H9 (cell line): ENCODE measurements at regions not wholly inside any gene's neighbourhood (a gene's known extent, or its start where the extent isn't known, plus 50 kb on each side); places are given as distances from the start of the nearest gene placed in this dataset.

Experiments
- DNase-seq: peaks from one replicate; pipeline ENCODE4 v3.0.0-alpha.2; 2017
- H2AFZ ChIP-seq: one replicate; pipeline ENCODE4 v1.6.1; 2013; ENCODE audit warnings: mild to moderate bottlenecking, low read length, control low read depth, moderate library complexity
- H2AK5ac ChIP-seq: 2 replicates; pipeline ENCODE4 v1.6.1; 2013; ENCODE audit warnings: low read length, control low read depth, mixed read lengths; ENCODE audit not compliant: insufficient read length
- H2BK120ac ChIP-seq: one replicate; pipeline ENCODE4 v1.6.1; 2013; ENCODE audit warnings: low read depth, mild to moderate bottlenecking, low read length, control low read depth, inconsistent platforms; ENCODE audit not compliant: poor library complexity, severe bottlenecking
- H2BK12ac ChIP-seq: 2 replicates; pipeline ENCODE4 v1.6.1; 2013; ENCODE audit warnings: low read length, control low read depth, mixed read lengths, low read depth; ENCODE audit not compliant: insufficient read length
- H2BK15ac ChIP-seq: 2 replicates; pipeline ENCODE4 v1.6.1; 2013; ENCODE audit warnings: low read depth, low read length, control low read depth
- H2BK20ac ChIP-seq: one replicate; pipeline ENCODE4 v1.6.1; 2013; ENCODE audit warnings: low read depth, mild to moderate bottlenecking, low read length, control low read depth, inconsistent platforms; ENCODE audit not compliant: poor library complexity, severe bottlenecking
- H2BK5ac ChIP-seq: 2 replicates; pipeline ENCODE4 v1.6.1; 2013; ENCODE audit warnings: low read length, control low read depth, mixed read lengths; ENCODE audit not compliant: insufficient read length
- H3K14ac ChIP-seq: 2 replicates; pipeline ENCODE4 v1.6.1; 2013; ENCODE audit warnings: low read length, control low read depth; ENCODE audit not compliant: insufficient read depth
- H3K18ac ChIP-seq: 2 replicates; pipeline ENCODE4 v1.6.1; 2013; ENCODE audit warnings: low read depth, mild to moderate bottlenecking, mixed read lengths, low read length, control low read depth; ENCODE audit not compliant: insufficient read length
- H3K23ac ChIP-seq: 2 replicates; pipeline ENCODE4 v1.6.1; 2013; ENCODE audit warnings: low read length, control low read depth, mixed read lengths, low read depth; ENCODE audit not compliant: insufficient read length
- H3K23me2 ChIP-seq: 2 replicates; pipeline ENCODE4 v1.6.1; 2013; ENCODE audit warnings: low read depth, mild to moderate bottlenecking, mixed read lengths, low read length, control low read depth; ENCODE audit not compliant: insufficient read length, poor library complexity, severe bottlenecking
- H3K27ac ChIP-seq: 2 replicates; pipeline ENCODE4 v1.5.1; 2013; ENCODE audit warnings: low read length, control low read depth, mixed read lengths, low read depth; ENCODE audit not compliant: insufficient read length
- H3K27me3 ChIP-seq: 2 replicates; pipeline ENCODE4 v1.6.1; 2013; ENCODE audit warnings: low read length, control low read depth, inconsistent platforms; ENCODE audit not compliant: insufficient read depth
- H3K4ac ChIP-seq: 2 replicates; pipeline ENCODE4 v1.6.1; 2013; ENCODE audit warnings: low read depth, mild to moderate bottlenecking, control low read depth, inconsistent platforms, low read length, moderate library complexity
- H3K4me1 ChIP-seq: 2 replicates; pipeline ENCODE4 v1.6.1; 2013; ENCODE audit warnings: low read length, control low read depth, inconsistent platforms; ENCODE audit not compliant: insufficient read depth
- H3K4me2 ChIP-seq: 2 replicates; pipeline ENCODE4 v1.6.1; 2013; ENCODE audit warnings: low read length, control low read depth, mixed read lengths; ENCODE audit not compliant: insufficient read length, insufficient read depth
- H3K56ac ChIP-seq: 2 replicates; pipeline ENCODE4 v1.6.1; 2013; ENCODE audit warnings: low read depth, mild to moderate bottlenecking, mixed read lengths, low read length, control low read depth; ENCODE audit not compliant: insufficient read length
- H3K79me1 ChIP-seq: 2 replicates; pipeline ENCODE4 v1.6.1; 2013; ENCODE audit warnings: low read depth, mild to moderate bottlenecking, moderate library complexity, low read length, control low read depth, inconsistent platforms; ENCODE audit not compliant: insufficient read depth, poor library complexity, severe bottlenecking
- H3K79me2 ChIP-seq: 2 replicates; pipeline ENCODE4 v1.6.1; 2013; ENCODE audit warnings: low read length, control low read depth, inconsistent platforms; ENCODE audit not compliant: insufficient read depth
- H3K9ac ChIP-seq: 2 replicates; pipeline ENCODE4 v1.6.1; 2013; ENCODE audit warnings: low read length, control low read depth, mixed read lengths; ENCODE audit not compliant: insufficient read length; ENCODE audit errors: extremely low read depth
- H3K9me3 ChIP-seq: one replicate; pipeline ENCODE4 v1.6.1; 2013; ENCODE audit warnings: low read depth, low read length, inconsistent platforms; ENCODE audit not compliant: control insufficient read depth
- H3T11ph ChIP-seq: one replicate; pipeline ENCODE4 v1.6.1; 2013; ENCODE audit warnings: mild to moderate bottlenecking, low read length, control low read depth, inconsistent platforms
- H4K20me1 ChIP-seq: one replicate; pipeline ENCODE4 v1.6.1; 2013; ENCODE audit not compliant: control insufficient read depth, insufficient read length, insufficient read depth
- H4K5ac ChIP-seq: 2 replicates; pipeline ENCODE4 v1.6.1; 2013; ENCODE audit warnings: low read depth, mild to moderate bottlenecking, mixed read lengths, low read length, control low read depth; ENCODE audit not compliant: insufficient read length
- H4K8ac ChIP-seq: replicated peaks from 2 replicates; pipeline ENCODE4 v1.6.1; 2013; ENCODE audit warnings: low read length, control low read depth, mixed read lengths, low read depth; ENCODE audit not compliant: insufficient read length
- H4K91ac ChIP-seq: 2 replicates; pipeline ENCODE4 v1.6.1; 2013; ENCODE audit warnings: low read depth, mild to moderate bottlenecking, moderate library complexity, mixed read lengths, low read length, control low read depth; ENCODE audit not compliant: insufficient read length
- H3K27ac Mint-ChIP-seq, 3 experiments: 2 replicates in 2 of 3; 3 replicates in 1 of 3; pipeline ENCODE4 v1.8.0; 2020 to 2021; ENCODE audit warnings: mixed read lengths in 3 of 3, mild to moderate bottlenecking in 1 of 3, moderate library complexity in 1 of 3
- H3K27me3 Mint-ChIP-seq: 2 replicates; pipeline ENCODE4 v1.8.0; 2021; ENCODE audit warnings: low read depth, mild to moderate bottlenecking, moderate library complexity, mixed read lengths
- H3K36me3 Mint-ChIP-seq, 3 experiments: 2 replicates in 2 of 3; 3 replicates in 1 of 3; pipeline ENCODE4 v1.8.0; 2020 to 2021; ENCODE audit warnings: low read depth in 3 of 3, mixed read lengths in 3 of 3; ENCODE audit not compliant: insufficient read depth in 1 of 3
- H3K4me1 Mint-ChIP-seq, 2 experiments: 2 replicates each; pipeline ENCODE4 v1.8.0; 2020; ENCODE audit warnings: mixed read lengths in 2 of 2
- H3K4me3 Mint-ChIP-seq, 2 experiments: 2 replicates in 1 of 2; 3 replicates in 1 of 2; pipeline ENCODE4 v1.8.0; 2020 to 2021; ENCODE audit warnings: mild to moderate bottlenecking in 2 of 2, mixed read lengths in 2 of 2, moderate library complexity in 1 of 2
- H3K9me3 Mint-ChIP-seq, 2 experiments: 2 replicates in 1 of 2; 3 replicates in 1 of 2; pipeline ENCODE4 v1.8.0; 2020; ENCODE audit warnings: mild to moderate bottlenecking in 2 of 2, mixed read lengths in 2 of 2, moderate library complexity in 1 of 2
- WGBS: extraction: QIAGEN DNeasy Blood & Tissue Kit; methylation state at CpG from one replicate; pipeline ENCODE4 v1.1.7; 2013; ENCODE audit warnings: missing lambda C conversion rate, low lambda C conversion rate, mixed read lengths; ENCODE audit not compliant: insufficient read length; ENCODE audit errors: extremely low coverage; 5-methylcytosine and 5-hydroxymethylcytosine counted together
- TF ChIP-seq, protein P1 (sequence below): fragments of 200-600 bp; sonication (generic); conservative IDR thresholded peaks from 3 replicates; pipeline ENCODE4 v1.8.0; 2021; ENCODE audit warnings: antibody characterized with exemption, mild to moderate bottlenecking

DNA sequence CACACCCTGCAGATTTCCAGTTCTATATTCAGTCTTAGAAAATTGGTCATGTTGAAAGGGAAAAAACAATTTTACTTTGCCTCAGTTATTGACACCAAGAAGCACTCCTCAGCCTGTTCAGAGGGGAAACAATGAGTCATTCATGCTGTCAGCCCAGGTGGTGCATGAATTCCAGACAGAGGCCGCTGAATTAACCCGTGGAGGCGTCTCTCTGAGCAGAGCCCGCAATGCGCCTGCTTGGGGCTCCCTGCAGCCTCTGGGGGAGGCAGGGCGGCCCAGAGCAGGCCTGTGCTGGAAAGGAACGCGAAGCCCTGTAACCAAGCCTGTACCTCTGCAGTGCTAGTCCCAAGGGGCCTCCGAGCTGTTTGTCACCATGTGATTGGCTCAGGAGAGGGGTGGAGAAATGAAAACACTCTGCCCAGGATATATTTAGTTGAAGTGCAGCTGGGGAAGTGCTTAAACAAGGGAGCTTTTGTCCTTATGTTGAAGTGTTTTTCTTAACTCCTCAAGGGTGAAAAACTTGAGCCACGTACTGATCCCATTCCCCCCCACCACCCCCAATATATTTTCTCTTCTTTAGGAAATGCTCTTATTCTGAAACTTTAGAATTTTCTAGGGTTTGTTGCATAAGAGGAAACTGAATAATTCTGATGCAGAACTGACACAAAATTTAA lies 68.3 kb upstream of the CHD2 start:
- peak; percentile 96 for DNase-seq
- Histone ChIP-seq H3K79me2 (no peaks in the 10 kb centered on the region), H3K9ac (peak overlapping the region; percentile 29), H2BK120ac (no peak overlapping the region), H3K4me2 (peak overlapping the region; percentile 28), H3K9me3 (no peaks in the 10 kb centered on the region), H2AFZ (no peak overlapping the region), H3K23me2 (no peaks in the 10 kb centered on the region), H3K56ac (no peak overlapping the region), H2AK5ac (no peak overlapping the region), H4K91ac (no peak overlapping the region), H4K5ac (no peak overlapping the region), H4K20me1 (no peaks in the 10 kb centered on the region), H3K4ac (no peak overlapping the region), H4K8ac (no peak overlapping the region), H2BK20ac (no peak overlapping the region), H3K27me3 (no peaks in the 10 kb centered on the region), H2BK5ac (no peak overlapping the region), H3K14ac (no peak overlapping the region), H3T11ph (no peak overlapping the region), H3K4me1 (peaks cover 11% of the 10 kb centered on the region), H3K79me1 (no peaks in the 10 kb centered on the region), H2BK15ac (no peak overlapping the region), H3K18ac (peak overlapping the region; percentile 69), H2BK12ac (no peak overlapping the region), H3K27ac (peak overlapping the region; percentile 92), H3K23ac (no peak overlapping the region)
- no peaks in the 10 kb centered on the region for H3K27me3 Mint-ChIP-seq
- H3K27ac Mint-ChIP-seq: peak overlapping the region; percentile 98 to 99 (median 99)
- no CpG with 5 or more reads among the region's 10 CpGs for WGBS
- H3K9me3 Mint-ChIP-seq: no peaks in the 10 kb centered on the region
- TF ChIP-seq, protein P1, sequence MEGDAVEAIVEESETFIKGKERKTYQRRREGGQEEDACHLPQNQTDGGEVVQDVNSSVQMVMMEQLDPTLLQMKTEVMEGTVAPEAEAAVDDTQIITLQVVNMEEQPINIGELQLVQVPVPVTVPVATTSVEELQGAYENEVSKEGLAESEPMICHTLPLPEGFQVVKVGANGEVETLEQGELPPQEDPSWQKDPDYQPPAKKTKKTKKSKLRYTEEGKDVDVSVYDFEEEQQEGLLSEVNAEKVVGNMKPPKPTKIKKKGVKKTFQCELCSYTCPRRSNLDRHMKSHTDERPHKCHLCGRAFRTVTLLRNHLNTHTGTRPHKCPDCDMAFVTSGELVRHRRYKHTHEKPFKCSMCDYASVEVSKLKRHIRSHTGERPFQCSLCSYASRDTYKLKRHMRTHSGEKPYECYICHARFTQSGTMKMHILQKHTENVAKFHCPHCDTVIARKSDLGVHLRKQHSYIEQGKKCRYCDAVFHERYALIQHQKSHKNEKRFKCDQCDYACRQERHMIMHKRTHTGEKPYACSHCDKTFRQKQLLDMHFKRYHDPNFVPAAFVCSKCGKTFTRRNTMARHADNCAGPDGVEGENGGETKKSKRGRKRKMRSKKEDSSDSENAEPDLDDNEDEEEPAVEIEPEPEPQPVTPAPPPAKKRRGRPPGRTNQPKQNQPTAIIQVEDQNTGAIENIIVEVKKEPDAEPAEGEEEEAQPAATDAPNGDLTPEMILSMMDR: no peak
- peaks cover 33 to 44% of the 10 kb centered on the region in 2 experiments for H3K4me1 Mint-ChIP-seq
- peak overlapping the region; percentile 30 to 62 for H3K4me3 Mint-ChIP-seq
- no peaks in the 10 kb centered on the region for H3K36me3 Mint-ChIP-seq
